ENCODE measurements at regions not wholly inside any gene's neighbourhood (a gene's known extent, or its start where the extent isn't known, plus 50 kb on each side); places are given as distances from the start of the nearest gene placed in this dataset.

DNA sequence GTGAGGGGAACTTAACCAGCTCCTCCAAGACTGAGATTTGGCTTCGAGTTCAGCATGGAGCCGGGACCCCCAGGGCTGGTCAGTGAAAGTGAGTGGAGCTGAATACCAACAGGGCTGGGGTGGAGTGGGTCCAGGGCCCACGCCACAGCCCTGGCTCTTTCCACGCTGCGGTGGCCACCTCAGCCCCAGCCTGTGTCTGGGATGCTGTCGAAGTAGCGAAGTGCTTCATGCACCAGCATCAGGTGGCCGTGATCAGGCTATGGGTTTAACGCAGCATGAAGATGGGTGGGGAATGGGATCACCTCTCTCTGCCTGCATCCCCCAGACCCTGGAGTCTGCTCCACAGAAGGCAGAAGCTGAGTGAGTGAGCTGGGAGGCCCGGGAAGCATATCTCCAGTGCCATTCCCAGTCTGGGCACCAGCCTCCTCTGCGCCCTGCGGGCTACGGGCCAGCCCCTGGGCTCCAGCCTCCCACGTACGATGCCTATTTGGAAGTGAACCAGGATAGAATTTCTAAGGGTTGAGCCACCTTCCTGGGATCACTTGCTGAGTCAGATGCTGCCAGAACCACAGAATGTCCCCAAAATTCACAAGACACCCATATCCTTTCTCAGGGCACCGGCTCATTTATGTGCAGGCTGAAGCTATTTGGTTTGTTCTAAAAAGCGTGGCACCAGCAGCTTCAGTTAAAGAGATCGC lies 131.1 kb upstream of the CHST15 start:
- no peak for DNase-seq

- DNase-seq: no peak
These were observed 130.3 kb upstream of the CHST15 start for GRCh38 chr10:124223711-124224085.

GRCh38 chr10:124222988-124223710 lies 129.8 kb upstream of the CHST15 start:
- no peak for DNase-seq

GRCh38 chr10:124222318-124222987 lies 129.1 kb upstream of the CHST15 start:
- no peak for DNase-seq

GRCh38 chr10:124221356-124222317 lies 128.2 kb upstream of the CHST15 start:
- DNase-seq: no peak

GRCh38 chr10:124220971-124221355 lies 127.6 kb upstream of the CHST15 start:
- DNase-seq: no peak

DNA sequence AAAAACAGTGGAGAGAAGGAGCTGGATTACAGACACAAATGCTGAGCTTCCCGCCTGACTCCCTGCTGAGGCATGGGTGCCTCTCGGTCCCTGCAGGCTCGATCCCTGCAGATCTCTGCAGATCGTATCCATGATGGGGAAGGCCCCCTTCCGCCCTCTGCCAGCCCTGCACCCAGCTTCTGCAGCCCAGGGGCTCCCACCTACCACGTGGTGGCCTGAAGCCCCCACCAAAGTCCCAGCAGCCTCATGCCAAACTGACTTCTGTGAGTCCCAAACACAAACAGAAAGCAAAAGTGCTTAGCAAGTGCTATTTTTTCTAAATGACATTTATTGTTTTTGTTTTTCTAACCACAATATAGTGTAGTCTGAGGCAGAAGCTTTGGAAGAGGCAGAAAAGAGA lies 127.1 kb upstream of the CHST15 start:
- no peak for DNase-seq

- no peak for DNase-seq
These were observed 126.3 kb upstream of the CHST15 start for GRCh38 chr10:124219655-124220054.

DNA sequence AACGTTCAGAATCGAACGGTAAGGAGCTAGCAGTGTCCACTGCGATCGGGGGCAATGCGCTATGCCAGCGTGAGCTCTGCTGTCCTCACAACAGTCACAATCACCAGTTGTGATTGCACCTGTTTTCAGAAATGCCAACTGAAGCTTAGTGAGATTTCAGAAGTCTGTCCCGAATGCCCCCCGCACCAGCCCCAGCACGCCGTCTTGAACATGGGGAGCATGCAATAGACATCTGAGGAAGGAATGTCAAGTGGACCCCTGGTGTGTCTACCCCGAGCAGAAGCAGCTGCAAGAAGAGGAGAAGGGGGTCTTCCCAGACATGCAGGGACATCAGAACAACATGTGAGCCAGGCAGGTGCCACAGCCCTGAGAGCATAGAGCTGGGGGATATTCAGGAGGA lies 125.7 kb upstream of the CHST15 start:
- DNase-seq: no peak

DNA sequence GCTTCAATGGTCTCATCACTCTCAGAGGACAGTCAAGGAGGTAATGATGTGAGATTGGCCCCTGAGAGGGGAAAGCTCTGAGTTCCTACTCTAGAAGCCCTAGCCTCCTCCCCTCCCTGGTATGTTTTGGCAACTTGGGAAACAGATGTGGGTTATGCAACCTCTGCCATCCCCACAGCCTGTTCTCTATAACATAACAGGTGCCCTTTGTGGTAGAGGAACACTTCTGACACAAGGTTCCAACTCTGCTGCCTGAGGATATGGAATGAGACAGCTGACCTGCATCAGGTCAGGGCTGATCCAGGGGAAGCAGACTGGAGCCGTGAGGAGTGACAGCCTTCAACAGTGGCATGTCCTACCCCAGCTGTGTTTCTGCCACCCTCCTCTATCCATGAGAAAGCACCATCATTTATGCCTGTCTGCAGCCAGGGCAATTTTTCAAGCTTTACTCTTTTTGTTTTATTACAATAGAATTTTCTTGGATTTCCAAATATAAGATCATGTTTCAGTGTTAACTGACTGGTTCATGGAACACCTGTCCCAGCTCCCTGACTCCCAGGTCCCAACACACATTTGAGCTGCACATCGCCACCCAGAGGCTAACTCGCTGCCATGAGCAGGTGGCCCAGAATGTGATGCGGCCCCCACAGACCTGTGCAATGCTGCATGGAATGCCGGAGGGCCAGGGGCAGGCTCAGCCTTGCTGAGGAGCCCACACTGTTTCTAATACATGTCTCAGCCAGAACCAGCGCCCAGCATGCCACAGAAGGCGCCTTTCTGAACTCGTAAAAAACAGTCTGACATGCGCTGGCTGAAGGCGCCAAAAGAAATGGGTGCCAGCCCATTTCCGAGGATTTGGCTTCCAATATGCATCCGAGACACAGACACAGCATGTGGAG lies 124.8 kb upstream of the CHST15 start:
- no peak for DNase-seq

DNA sequence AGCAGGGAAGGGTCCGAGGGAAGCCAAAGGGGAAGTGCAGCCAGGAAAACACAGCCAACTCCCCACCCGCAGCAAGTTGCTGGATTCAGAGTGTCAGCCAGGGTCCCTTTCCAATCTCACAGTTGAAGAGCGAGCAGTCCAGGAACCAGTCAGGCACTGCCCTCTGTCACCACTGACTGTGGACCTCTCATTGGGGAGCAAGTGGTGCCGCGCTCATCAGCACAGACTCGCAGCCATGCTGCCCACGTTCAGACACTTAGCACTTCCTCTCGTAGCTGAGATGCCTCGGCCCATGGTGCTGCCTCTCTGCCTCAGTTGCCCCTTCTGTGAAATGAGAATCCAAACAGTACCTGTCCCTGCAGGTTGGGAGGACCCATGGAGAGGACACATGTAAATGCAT lies 123.6 kb upstream of the CHST15 start:
- DNase-seq: no peak

GRCh38 chr10:124214610-124215375 lies 121.4 kb upstream of the CHST15 start:
- DNase-seq: no peak

- DNase-seq: no peak
These were observed 120.6 kb upstream of the CHST15 start for GRCh38 chr10:124213899-124214510.

DNA sequence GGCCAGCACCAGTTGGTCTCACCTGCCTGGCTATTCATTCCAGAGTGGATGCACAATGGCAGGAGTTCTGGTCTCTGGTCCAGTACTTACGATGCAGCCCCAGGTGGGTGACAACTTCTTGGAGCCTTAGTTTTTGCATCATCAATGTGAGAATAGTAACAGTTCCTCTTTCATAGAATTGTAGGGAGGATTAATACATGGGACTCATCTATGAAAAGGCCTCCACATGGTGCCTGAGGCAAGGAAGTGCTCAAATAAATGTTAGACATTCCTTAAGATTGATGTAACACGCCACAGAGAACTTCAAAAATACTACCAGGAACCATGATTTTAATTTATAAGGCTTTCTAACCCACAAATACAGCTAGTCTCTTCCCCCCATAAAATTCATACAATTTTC lies 120.1 kb upstream of the CHST15 start:
- DNase-seq: no peak

- DNase-seq: no peak
These were observed 119.3 kb upstream of the CHST15 start for GRCh38 chr10:124212702-124213101.

GRCh38 chr10:124211921-124212320 lies 118.5 kb upstream of the CHST15 start:
- DNase-seq: no peak

GRCh38 chr10:124210263-124210662 lies 116.9 kb upstream of the CHST15 start:
- no peak for DNase-seq

DNA sequence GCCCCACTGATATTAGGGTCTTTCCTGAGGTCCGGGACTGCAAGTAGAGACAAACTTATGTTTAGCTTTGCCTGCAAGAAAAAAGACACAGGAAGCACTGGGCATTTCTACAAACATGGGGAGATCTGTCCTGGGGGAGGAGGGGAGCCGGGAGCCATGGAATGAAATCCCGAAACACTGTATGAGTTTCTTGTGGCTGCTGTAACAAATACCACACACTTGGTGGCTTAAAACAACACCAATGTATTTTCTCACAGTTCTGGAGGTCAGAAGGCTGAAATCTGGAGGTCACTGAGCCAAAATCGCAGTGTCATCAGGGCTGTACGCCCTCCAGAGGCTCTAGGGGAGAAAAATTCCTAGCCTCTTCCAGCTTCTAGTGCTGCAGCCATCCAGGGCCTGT lies 114.0 kb upstream of the CHST15 start:
- DNase-seq: no peak

DNA sequence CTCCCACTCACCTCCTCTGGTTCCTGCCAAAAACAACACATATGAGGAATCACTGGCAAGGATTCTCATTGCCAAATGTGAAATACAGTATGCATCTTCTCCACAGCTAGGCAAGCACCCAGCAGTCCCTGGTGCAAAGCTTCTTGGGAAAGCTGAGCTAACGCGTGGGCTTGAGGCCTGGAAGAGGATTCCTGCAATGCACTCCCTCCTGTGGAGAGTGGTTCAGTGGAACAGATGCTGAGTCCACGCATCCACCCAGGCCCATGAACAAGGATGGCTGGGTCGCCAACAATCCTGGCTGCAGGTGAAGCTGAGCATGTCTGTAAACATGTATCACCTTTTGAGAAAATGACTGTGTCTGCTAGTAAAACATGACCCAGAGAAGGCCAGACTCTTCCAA lies 113.2 kb upstream of the CHST15 start:
- DNase-seq: no peak

GRCh38 chr10:124205432-124205831 lies 112.0 kb upstream of the CHST15 start:
- DNase-seq: no peak

GRCh38 chr10:124204726-124205125 lies 111.3 kb upstream of the CHST15 start:
- DNase-seq: no peak
